Sigmoid colon (tissue), 6 donors: ENCODE measurements at regions not wholly inside any gene's neighbourhood (a gene's known extent, or its start where the extent isn't known, plus 50 kb on each side); places are given as distances from the start of the nearest gene placed in this dataset.

Experiments
- DNase-seq: peaks from one replicate; pipeline ENCODE4 v3.0.0-alpha.2; 2019
- H3K27ac ChIP-seq, 4 donors: fragments of 200-600 bp; sonication (generic); one replicate each; pipeline ENCODE4 v1.5.1; 2016 to 2019; ENCODE audit warnings: mild to moderate bottlenecking in 1 of 4
- H3K27me3 ChIP-seq, 3 donors: fragments of 200-600 bp; sonication (generic); one replicate each; pipeline ENCODE4 v1.5.1; 2019; ENCODE audit warnings: mild to moderate bottlenecking in 1 of 3
- H3K36me3 ChIP-seq, 4 donors: fragments of 200-600 bp; sonication (generic); one replicate each; pipeline ENCODE4 v1.5.1; 2016 to 2019
- H3K4me1 ChIP-seq, 4 donors: fragments of 200-600 bp; sonication (generic); one replicate each; pipeline ENCODE4 v1.5.1; 2017 to 2019
- H3K4me3 ChIP-seq, 4 donors: fragments of 200-600 bp; sonication (generic); one replicate each; pipeline ENCODE4 v1.5.1; 2017 to 2019; ENCODE audit warnings: mild to moderate bottlenecking in 2 of 4, moderate library complexity in 1 of 4
- H3K9me3 ChIP-seq, 4 donors: fragments of 200-600 bp in 3 of 4; sonication (generic) in 3 of 4; one replicate each; pipeline versions ENCODE4 v1.5.1 to v1.6.1; 2013 to 2019
- CTCF ChIP-seq, 4 experiments: fragments of 450-650 bp in 3 of 4; fragments of 200-600 bp in 1 of 4; IDR thresholded peaks; one replicate each; pipeline ENCODE4 v1.5.1; 2016 to 2019; ENCODE audit warnings: antibody characterized with exemption in 4 of 4, mild to moderate bottlenecking in 3 of 4, moderate library complexity in 2 of 4
- EP300 ChIP-seq, 4 donors: sonication (generic); formaldehyde crosslinking; IDR thresholded peaks; one replicate each; pipeline ENCODE4 v1.6.1; 2017; ENCODE audit warnings: antibody characterized with exemption in 4 of 4
- POLR2A ChIP-seq, 2 donors: fragments of 450-650 bp; IDR thresholded peaks; one replicate each; pipeline ENCODE4 v1.6.1; 2016; ENCODE audit warnings: antibody characterized with exemption in 2 of 2, mild to moderate bottlenecking in 2 of 2, moderate library complexity in 2 of 2
- POLR2AphosphoS5 ChIP-seq, 4 donors: sonication (generic); formaldehyde crosslinking; IDR thresholded peaks; one replicate each; pipeline ENCODE4 v1.6.1; 2017; ENCODE audit warnings: antibody characterized with exemption in 4 of 4
- WGBS, 2 donors: extraction: QIAGEN DNeasy Blood & Tissue Kit; methylation state at CpG; one replicate each; pipeline ENCODE4 v1.1.7; 2013; 5-methylcytosine and 5-hydroxymethylcytosine counted together
- intact Hi-C: fragments of 100-400 bp; cut with DNase I; formaldehyde crosslinking; loops from one replicate; pipeline ENCODE4 v1.15.1; 2023
- donor health status: healthy with polysubstance abuse.
- donor health status: healthy.

GRCh38 chr1:112075566-112075965 lies 86.1 kb upstream of the KCND3 start:
- H3K27me3 ChIP-seq = no peaks in the 10 kb centered on the region
- no peak for DNase-seq
- H3K4me1 ChIP-seq = no peaks in the 10 kb centered on the region
- no peak overlapping the region for H3K27ac ChIP-seq
- intact Hi-C loops = no loop called here
- TF ChIP-seq CTCF (IDR thresholded peaks at IDR 0.05) (no peak), EP300 (IDR thresholded peaks at IDR 0.05) (no peak), POLR2AphosphoS5 (IDR thresholded peaks at IDR 0.05) (no peak), POLR2A (IDR thresholded peaks at IDR 0.05) (no peak)
- 78 to 81% methylated on average over 1 of the region's 1 CpG for WGBS, 2 donors
- no peaks in the 10 kb centered on the region for H3K36me3 ChIP-seq
- H3K4me3 ChIP-seq = no peak overlapping the region
- peaks cover 0 to 2% (median 0%) of the 10 kb centered on the region in 4 donors for H3K9me3 ChIP-seq

GRCh38 chr1:112079446-112079845 lies 90.0 kb upstream of the KCND3 start:
- TF ChIP-seq CTCF (IDR thresholded peaks at IDR 0.05) (no peak), POLR2AphosphoS5 (IDR thresholded peaks at IDR 0.05) (no peak), POLR2A (IDR thresholded peaks at IDR 0.05) (no peak), EP300 (IDR thresholded peaks at IDR 0.05) (no peak)
- H3K27me3 ChIP-seq = no peaks in the 10 kb centered on the region
- no peak overlapping the region for H3K4me3 ChIP-seq
- no peaks in the 10 kb centered on the region for H3K4me1 ChIP-seq
- 65 to 74% methylated on average over 2 of the region's 2 CpGs for WGBS, 2 donors
- H3K27ac ChIP-seq = no peak overlapping the region
- no peak for DNase-seq
- intact Hi-C loops = no loop called here
- H3K9me3 ChIP-seq = no peaks in the 10 kb centered on the region
- no peaks in the 10 kb centered on the region for H3K36me3 ChIP-seq

GRCh38 chr1:112083487-112083886 lies 94.0 kb upstream of the KCND3 start:
- Histone ChIP-seq H3K4me3 (no peak overlapping the region), H3K4me1 (no peaks in the 10 kb centered on the region), H3K27ac (no peak overlapping the region), H3K36me3 (no peaks in the 10 kb centered on the region), H3K27me3 (no peaks in the 10 kb centered on the region), H3K9me3 (no peaks in the 10 kb centered on the region)
- intact Hi-C loops = no loop called here
- TF ChIP-seq EP300 (IDR thresholded peaks at IDR 0.05) = no peak
- no peak for TF ChIP-seq POLR2A (IDR thresholded peaks at IDR 0.05)
- TF ChIP-seq POLR2AphosphoS5 (IDR thresholded peaks at IDR 0.05) = no peak
- no peak for TF ChIP-seq CTCF (IDR thresholded peaks at IDR 0.05)
- DNase-seq = no peak
- whole genome bisulfite sequencing, 2 donors = 25 to 32% methylated on average over 3 of the region's 3 CpGs

- no peak for DNase-seq
- 32 to 34% methylated on average over 7 of the region's 7 CpGs for WGBS, 2 donors
- intact Hi-C loops = no loop called here
Measured at GRCh38 chr1:112092656-112093371, 103.3 kb upstream of the KCND3 start.

More at GRCh38 chr1:112092656-112093371, 103.3 kb upstream of the KCND3 start:
- Histone ChIP-seq H3K36me3 (no peaks in the 10 kb centered on the region), H3K9me3 (no peaks in the 10 kb centered on the region), H3K27ac (no peak overlapping the region), H3K4me3 (no peak overlapping the region), H3K27me3 (no peaks in the 10 kb centered on the region), H3K4me1 (no peaks in the 10 kb centered on the region)
- no peak for TF ChIP-seq CTCF (IDR thresholded peaks at IDR 0.05)
- no peak for TF ChIP-seq POLR2A (IDR thresholded peaks at IDR 0.05)
- TF ChIP-seq EP300 (IDR thresholded peaks at IDR 0.05) = no peak
- no peak for TF ChIP-seq POLR2AphosphoS5 (IDR thresholded peaks at IDR 0.05)
